Hepatocyte (in vitro differentiated cells): ENCODE measurements at regions not wholly inside any gene's neighbourhood (a gene's known extent, or its start where the extent isn't known, plus 50 kb on each side); places are given as distances from the start of the nearest gene placed in this dataset.

Source experiments
- DNase-seq: peaks from one replicate; pipeline ENCODE4 v3.0.0-alpha.2; 2016; ENCODE audit warnings: low spot score
- H2AFZ ChIP-seq: fragments of 200-600 bp; sonication (generic); 2 replicates; pipeline ENCODE4 v1.6.0; 2016; ENCODE audit warnings: antibody characterized with exemption, mild to moderate bottlenecking
- H3K27ac ChIP-seq: fragments of 200-600 bp; sonication (generic); 2 replicates; pipeline ENCODE4 v1.5.1; 2016; ENCODE audit warnings: mild to moderate bottlenecking
- H3K27me3 ChIP-seq: fragments of 200-600 bp; sonication (generic); 2 replicates; pipeline ENCODE4 v1.6.1; 2016
- H3K36me3 ChIP-seq: fragments of 200-600 bp; sonication (generic); replicated peaks from 2 replicates; pipeline ENCODE4 v1.5.1; 2016; ENCODE audit warnings: low read depth; ENCODE audit not compliant: insufficient read depth
- H3K4me1 ChIP-seq: fragments of 200-600 bp; sonication (generic); 2 replicates; pipeline ENCODE4 v1.5.1; 2016; ENCODE audit warnings: mild to moderate bottlenecking, moderate library complexity; ENCODE audit not compliant: insufficient read depth
- H3K4me2 ChIP-seq: fragments of 200-600 bp; sonication (generic); 2 replicates; pipeline ENCODE4 v1.6.0; 2016
- H3K4me3 ChIP-seq: fragments of 200-600 bp; sonication (generic); 2 replicates; pipeline ENCODE4 v1.5.1; 2016; ENCODE audit warnings: mild to moderate bottlenecking
- H3K79me2 ChIP-seq: fragments of 200-600 bp; sonication (generic); 2 replicates; pipeline ENCODE4 v1.6.0; 2017; ENCODE audit warnings: mild to moderate bottlenecking
- H3K9me2 ChIP-seq: fragments of 200-600 bp; sonication (generic); replicated peaks from 2 replicates; pipeline ENCODE4 v1.6.0; 2017; ENCODE audit warnings: mild to moderate bottlenecking; ENCODE audit not compliant: insufficient read depth
- H3K9me3 ChIP-seq: fragments of 200-600 bp; sonication (generic); 2 replicates; pipeline ENCODE4 v1.5.1; 2016; ENCODE audit warnings: low read depth, mild to moderate bottlenecking
- H4K20me1 ChIP-seq: fragments of 200-600 bp; sonication (generic); 2 replicates; pipeline ENCODE4 v1.6.0; 2016; ENCODE audit warnings: mild to moderate bottlenecking; ENCODE audit not compliant: insufficient read depth, poor library complexity, severe bottlenecking
- CTCF ChIP-seq: fragments of 200-600 bp; sonication (generic); IDR thresholded peaks from 2 replicates; pipeline ENCODE4 v1.5.1; 2016; ENCODE audit warnings: antibody characterized with exemption, mild to moderate bottlenecking; ENCODE audit not compliant: poor library complexity
- EZH2 ChIP-seq: fragments of 200-600 bp; sonication (generic); IDR thresholded peaks from 2 replicates; pipeline ENCODE4 v1.6.1; 2016; ENCODE audit warnings: antibody characterized with exemption, mild to moderate bottlenecking, borderline replicate concordance
- EZH2phosphoT487 ChIP-seq: fragments of 200-600 bp; sonication (generic); IDR thresholded peaks from one replicate; pipeline ENCODE4 v1.6.1; 2018; ENCODE audit warnings: antibody characterized with exemption, mild to moderate bottlenecking, low read depth, moderate library complexity; ENCODE audit not compliant: unreplicated experiment, severe bottlenecking
- WGBS: methylation state at CpG from one replicate; pipeline ENCODE4 v1.1.6; 2016; ENCODE audit warnings: low lambda C conversion rate; ENCODE audit errors: missing lambda C conversion rate; 5-methylcytosine and 5-hydroxymethylcytosine counted together

DNA sequence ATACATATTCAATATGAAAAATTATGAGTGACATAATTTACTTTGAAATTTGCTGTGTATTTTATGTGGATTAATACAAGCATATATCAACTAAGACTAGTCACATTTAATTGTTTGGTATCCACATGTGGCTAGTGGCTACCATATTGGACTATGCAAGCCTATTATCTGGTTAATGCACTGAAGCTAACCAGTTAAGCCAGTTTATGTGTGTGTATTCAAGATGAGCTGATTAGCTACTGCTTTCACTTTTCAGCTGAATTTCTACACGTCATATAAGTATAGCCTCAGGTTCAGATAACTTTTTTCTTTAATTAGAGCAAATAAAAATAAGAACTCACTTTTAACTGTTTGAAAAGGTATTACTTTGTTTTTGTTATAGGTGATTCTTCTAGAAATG lies 903.7 kb downstream of the TFAP2A start:
- 57% methylated on average over 1 of the region's 1 CpG for WGBS
- no peaks in the 10 kb centered on the region for H3K9me3 ChIP-seq
- H3K9me2 ChIP-seq = no peaks in the 10 kb centered on the region
- H3K27ac ChIP-seq = no peak overlapping the region
- H3K4me2 ChIP-seq = no peak overlapping the region
- peaks cover 4% of the 10 kb centered on the region for H3K4me1 ChIP-seq
- no peaks in the 10 kb centered on the region for H4K20me1 ChIP-seq
- H2AFZ ChIP-seq = no peak overlapping the region
- no peaks in the 10 kb centered on the region for H3K79me2 ChIP-seq
- TF ChIP-seq CTCF = no peak
- no peak for TF ChIP-seq EZH2
- TF ChIP-seq EZH2phosphoT487 = no peak
- no peaks in the 10 kb centered on the region for H3K36me3 ChIP-seq
- DNase-seq = no peak
- H3K27me3 ChIP-seq = no peaks in the 10 kb centered on the region
- no peak overlapping the region for H3K4me3 ChIP-seq

DNA sequence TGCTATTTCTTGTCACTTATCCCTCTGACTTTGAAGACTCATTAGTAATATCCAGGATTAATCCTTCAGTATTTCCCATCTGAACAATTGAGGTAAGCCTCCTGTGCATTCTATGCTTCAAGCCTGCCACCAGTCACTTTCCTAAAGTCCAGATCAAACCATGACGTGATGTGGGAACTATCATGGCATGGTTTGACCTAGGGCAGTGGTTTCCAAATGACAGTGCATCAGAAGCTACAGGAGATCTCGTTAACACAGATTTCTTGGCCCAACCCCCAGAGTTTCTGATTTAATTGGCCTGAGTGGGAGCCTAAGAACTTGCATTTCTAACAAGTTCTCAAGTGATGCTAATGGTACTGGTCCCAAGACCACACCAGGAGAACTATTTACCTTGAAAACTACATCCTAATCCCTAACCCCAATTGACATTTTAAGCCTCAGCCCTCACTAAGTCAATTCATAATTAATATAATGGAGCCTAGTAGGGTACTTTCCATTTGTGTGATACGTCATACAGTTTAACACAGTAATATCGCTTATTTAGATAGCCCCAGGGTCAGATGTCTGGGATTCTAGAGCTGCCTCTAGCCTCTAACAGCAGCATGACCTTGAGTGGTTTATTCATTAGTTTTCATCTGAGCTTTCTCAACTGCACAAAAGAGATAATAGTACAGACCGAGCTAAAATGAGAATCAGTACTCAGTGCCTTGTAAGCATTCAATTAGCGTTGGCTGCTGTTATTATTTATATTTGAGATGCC lies 907.6 kb downstream of the TFAP2A start:
- no peaks in the 10 kb centered on the region for H3K36me3 ChIP-seq
- no peaks in the 10 kb centered on the region for H3K9me3 ChIP-seq
- WGBS = 88% methylated on average over 6 of the region's 6 CpGs

GRCh38 chr6:9504191-9504590 lies 910.7 kb downstream of the TFAP2A start:
- Histone ChIP-seq H3K27me3 (no peaks in the 10 kb centered on the region), H3K27ac (no peak overlapping the region), H3K79me2 (no peaks in the 10 kb centered on the region), H2AFZ (no peak overlapping the region), H3K9me2 (no peaks in the 10 kb centered on the region), H3K4me2 (no peak overlapping the region), H3K9me3 (no peaks in the 10 kb centered on the region), H3K4me3 (no peak overlapping the region), H4K20me1 (no peaks in the 10 kb centered on the region), H3K36me3 (no peaks in the 10 kb centered on the region), H3K4me1 (no peaks in the 10 kb centered on the region)
- TF ChIP-seq EZH2phosphoT487 = no peak
- TF ChIP-seq CTCF = no peak
- DNase-seq = no peak
- 87% methylated on average over 2 of the region's 2 CpGs for WGBS

More for the DNA sequence above, 907.6 kb downstream of the TFAP2A start:
- no peaks in the 10 kb centered on the region for H3K27me3 ChIP-seq
- DNase-seq = no peak
- TF ChIP-seq EZH2phosphoT487 = no peak
- TF ChIP-seq EZH2 = no peak
- no peak for TF ChIP-seq CTCF
- no peaks in the 10 kb centered on the region for H4K20me1 ChIP-seq
- H3K27ac ChIP-seq = no peak overlapping the region
- H3K4me2 ChIP-seq = no peak overlapping the region
- no peaks in the 10 kb centered on the region for H3K9me2 ChIP-seq
- H3K4me3 ChIP-seq = no peak overlapping the region
- no peaks in the 10 kb centered on the region for H3K4me1 ChIP-seq
- no peak overlapping the region for H2AFZ ChIP-seq
- H3K79me2 ChIP-seq = no peaks in the 10 kb centered on the region
